ENCODE measurements at regions not wholly inside any gene's neighbourhood (a gene's known extent, or its start where the extent isn't known, plus 50 kb on each side); places are given as distances from the start of the nearest gene placed in this dataset.

DNA sequence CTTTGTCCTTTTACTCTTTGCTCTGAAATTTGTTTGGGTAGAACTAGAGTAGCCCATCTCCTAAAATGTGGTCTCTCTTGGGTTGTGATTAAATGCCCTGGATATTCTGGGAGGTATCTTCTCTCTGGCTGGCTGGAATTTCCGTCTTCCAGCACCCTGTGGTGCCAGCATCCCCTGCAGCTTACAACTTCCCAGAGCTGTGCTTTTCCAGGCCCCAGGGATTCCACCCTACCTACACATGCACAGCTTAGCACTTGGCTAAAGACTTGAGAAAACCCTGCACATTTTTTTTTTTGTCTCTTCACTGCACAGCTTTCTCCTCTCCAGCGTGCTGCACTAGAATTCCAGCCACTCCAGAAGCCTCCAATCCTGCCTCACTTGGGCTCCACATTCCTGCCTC, 334.7 kb downstream of the IRS2 start:
- TF ChIP-seq, protein P1, sequence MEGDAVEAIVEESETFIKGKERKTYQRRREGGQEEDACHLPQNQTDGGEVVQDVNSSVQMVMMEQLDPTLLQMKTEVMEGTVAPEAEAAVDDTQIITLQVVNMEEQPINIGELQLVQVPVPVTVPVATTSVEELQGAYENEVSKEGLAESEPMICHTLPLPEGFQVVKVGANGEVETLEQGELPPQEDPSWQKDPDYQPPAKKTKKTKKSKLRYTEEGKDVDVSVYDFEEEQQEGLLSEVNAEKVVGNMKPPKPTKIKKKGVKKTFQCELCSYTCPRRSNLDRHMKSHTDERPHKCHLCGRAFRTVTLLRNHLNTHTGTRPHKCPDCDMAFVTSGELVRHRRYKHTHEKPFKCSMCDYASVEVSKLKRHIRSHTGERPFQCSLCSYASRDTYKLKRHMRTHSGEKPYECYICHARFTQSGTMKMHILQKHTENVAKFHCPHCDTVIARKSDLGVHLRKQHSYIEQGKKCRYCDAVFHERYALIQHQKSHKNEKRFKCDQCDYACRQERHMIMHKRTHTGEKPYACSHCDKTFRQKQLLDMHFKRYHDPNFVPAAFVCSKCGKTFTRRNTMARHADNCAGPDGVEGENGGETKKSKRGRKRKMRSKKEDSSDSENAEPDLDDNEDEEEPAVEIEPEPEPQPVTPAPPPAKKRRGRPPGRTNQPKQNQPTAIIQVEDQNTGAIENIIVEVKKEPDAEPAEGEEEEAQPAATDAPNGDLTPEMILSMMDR (IDR thresholded peaks at IDR 0.05) = no peak

DNA sequence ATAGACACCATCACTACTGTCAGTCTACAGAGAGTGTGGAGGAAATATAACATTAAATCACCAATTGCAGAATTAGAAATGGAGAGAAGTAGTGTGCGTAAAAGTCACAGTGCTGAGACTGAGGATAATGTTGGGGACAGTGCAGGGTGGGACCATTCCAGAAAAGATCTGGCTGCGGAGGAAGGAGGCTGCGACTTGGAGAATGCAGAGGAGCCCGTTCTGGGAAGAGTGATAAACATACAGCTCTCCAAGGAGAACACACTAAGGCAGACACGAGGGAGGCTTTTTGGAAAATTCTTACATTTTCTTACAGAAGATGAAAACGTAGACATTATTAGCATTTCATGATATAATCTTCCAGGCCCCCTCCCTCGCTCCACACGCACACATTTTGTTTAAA, 337.8 kb downstream of the IRS2 start:
- TF ChIP-seq, protein P1 (IDR thresholded peaks at IDR 0.05) = no peak

DNA sequence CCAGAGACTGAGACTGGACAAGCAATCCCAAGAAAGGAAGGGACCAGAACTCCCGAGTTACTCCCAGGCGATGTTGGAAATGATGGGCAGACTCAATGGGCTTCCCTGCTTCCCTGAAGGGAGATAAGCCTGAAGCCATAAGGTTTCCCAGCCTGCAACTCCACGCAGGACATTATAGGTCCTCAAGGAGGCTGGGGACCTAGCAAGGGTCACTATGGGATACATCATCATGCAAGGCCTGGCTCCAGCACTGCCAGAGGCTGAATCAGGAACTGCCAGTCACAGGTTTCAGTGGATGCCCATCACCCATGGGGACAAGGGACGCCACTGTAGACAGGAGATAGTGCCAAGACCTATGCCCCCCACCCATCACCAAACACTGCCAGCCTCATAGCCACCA, 338.7 kb downstream of the IRS2 start:
- TF ChIP-seq, protein P1 (IDR thresholded peaks at IDR 0.05) = no peak

DNA sequence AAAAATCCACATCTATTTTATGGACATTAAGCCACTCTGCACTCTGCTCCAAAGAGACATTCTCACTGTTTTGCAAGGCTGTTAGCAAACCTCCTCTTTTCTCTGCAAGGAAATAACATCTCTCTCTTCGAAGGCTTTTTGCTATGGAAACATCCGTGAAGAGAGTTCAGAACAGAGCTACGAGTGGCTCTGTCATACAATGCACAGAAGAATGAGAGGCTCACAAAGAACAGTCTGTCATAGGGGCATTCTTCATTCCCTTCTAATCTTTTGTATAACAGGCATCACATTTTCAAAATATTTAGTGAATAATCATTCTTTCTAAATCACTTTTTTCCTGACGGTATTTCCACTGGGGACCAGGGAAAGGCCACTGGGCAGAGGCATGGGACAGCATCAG, 346.1 kb downstream of the IRS2 start:
- TF ChIP-seq, protein P1 (IDR thresholded peaks at IDR 0.05) = no peak

DNA sequence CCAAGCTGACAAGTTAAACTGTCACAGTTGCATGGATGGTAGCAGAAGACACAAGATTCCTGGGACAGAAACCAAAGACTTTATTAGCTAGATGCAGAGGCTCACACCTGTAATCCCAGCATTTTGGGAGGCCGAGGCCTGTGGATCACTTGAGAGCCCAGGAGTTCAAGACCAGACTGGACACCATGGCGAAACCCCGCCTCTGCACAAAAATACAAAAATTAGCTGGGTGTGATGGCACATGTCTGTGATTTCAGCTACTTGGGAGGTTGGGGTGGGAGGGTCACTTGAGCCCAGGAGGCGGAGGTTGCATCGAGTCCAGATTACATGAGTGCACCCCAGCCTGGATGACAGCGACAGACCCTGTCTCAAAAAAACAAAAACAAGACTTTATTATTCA, 346.6 kb downstream of the IRS2 start:
- TF ChIP-seq, protein P1 (IDR thresholded peaks at IDR 0.05) = no peak

DNA sequence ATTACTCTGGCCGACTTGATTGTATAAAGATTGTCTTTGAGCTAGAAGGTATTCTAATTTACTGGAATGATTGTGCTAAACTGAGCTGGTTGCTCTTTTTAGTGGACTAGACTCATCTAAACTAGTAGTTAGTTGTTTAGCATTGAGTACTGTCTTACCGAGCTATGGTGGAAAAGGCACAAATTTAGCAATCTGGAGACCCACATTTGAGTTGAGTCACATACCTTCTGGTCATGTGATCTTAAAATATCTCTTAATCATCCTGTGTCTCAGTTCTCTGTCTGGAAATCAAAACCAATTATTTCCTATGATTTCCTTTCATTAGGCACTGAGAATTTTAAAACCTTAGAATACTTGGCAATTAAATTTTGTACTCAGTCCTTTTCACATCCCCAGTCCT, 349.5 kb downstream of the IRS2 start:
- TF ChIP-seq, protein P1 (IDR thresholded peaks at IDR 0.05) = no peak

DNA sequence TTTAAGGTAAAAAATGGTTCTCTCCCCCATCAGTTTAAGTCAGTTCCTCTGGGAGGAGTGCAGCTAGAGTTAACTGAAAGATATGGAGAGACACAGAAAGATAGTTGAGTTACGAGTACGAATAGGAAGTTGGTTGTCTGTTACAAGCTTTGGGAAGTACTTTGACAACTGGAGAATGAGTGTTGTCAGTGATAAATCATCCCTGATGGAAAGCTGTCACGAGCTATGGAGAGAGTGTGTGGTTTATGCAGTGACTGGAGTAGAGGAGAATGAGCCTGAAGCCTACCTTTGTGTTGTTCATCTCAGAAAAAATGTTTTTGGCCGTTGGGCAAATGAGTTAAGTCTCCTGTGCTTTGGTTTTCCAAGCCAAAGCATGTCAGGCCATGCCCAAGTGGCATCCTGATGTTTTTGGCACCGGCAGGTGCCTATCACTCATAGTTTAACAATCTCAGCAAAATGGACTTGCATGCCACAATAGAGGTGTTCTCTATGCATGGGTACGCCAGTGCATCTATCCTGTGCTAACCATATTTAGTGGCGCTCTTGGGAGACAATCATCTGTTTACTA, 350.2 kb downstream of the IRS2 start:
- TF ChIP-seq, protein P1 (IDR thresholded peaks at IDR 0.05) = no peak

DNA sequence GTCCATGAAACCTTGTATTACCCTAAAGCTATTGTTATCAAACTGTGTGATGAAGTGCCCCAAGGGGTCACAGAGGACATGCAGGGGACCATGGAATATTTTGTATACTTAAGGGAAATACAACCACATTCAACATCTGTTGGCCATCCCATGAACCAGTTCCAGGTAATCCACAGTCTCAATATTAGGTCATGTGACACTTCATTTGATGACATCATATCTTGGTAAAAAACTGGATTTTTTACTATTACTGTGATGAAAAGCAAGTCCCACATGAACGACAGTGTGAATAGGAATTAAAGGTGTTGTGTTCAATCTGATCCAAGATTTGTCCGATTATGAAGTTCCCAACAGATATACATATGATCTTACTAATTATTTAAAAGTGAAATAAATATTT, 355.2 kb downstream of the IRS2 start:
- TF ChIP-seq, protein P1 (IDR thresholded peaks at IDR 0.05) = no peak

Data from LNCAP (cell line).